Gastroesophageal sphincter (tissue), 4 donors: ENCODE measurements at regions not wholly inside any gene's neighbourhood (a gene's known extent, or its start where the extent isn't known, plus 50 kb on each side); places are given as distances from the start of the nearest gene placed in this dataset.

ENCODE experiments used
- ATAC-seq: fragments of 150-250 bp; one replicate; pipeline ENCODE4 v1.9.1; 2016; ENCODE audit warnings: mild to moderate bottlenecking, moderate library complexity
- H3K27ac ChIP-seq, 4 donors: fragments of 200-600 bp; sonication (generic) in 3 of 4; 1 replicate in 3 of 4; 2 replicates in 1 of 4; pipeline ENCODE4 v1.5.1; 2016 to 2019
- H3K27me3 ChIP-seq: fragments of 200-600 bp; sonication (generic); one replicate; pipeline ENCODE4 v1.5.1; 2019
- H3K36me3 ChIP-seq, 2 donors: fragments of 200-600 bp; sonication (generic); one replicate each; pipeline ENCODE4 v1.5.1; 2019; ENCODE audit warnings: control low read depth in 1 of 2
- H3K4me1 ChIP-seq, 3 donors: fragments of 200-600 bp; sonication (generic); 1 replicate in 2 of 3; 2 replicates in 1 of 3; pipeline ENCODE4 v1.5.1; 2016 to 2019; ENCODE audit warnings: control low read depth in 2 of 3
- H3K4me3 ChIP-seq, 2 donors: fragments of 200-600 bp; sonication (generic); one replicate each; pipeline ENCODE4 v1.5.1; 2019; ENCODE audit warnings: mild to moderate bottlenecking in 1 of 2, moderate library complexity in 1 of 2
- H3K9me3 ChIP-seq, 3 donors: fragments of 200-600 bp; sonication (generic); one replicate each; pipeline ENCODE4 v1.5.1; 2017 to 2019; ENCODE audit warnings: control low read depth in 2 of 3
- EP300 ChIP-seq: sonication (generic); formaldehyde crosslinking; IDR thresholded peaks from one replicate; pipeline ENCODE4 v1.6.1; 2017; ENCODE audit warnings: antibody characterized with exemption, mild to moderate bottlenecking
- POLR2A ChIP-seq, 2 donors: fragments of 450-650 bp; IDR thresholded peaks; one replicate each; pipeline ENCODE4 v1.6.1; 2017; ENCODE audit warnings: antibody characterized with exemption in 2 of 2, mild to moderate bottlenecking in 2 of 2, moderate library complexity in 1 of 2
- POLR2AphosphoS5 ChIP-seq: sonication (generic); formaldehyde crosslinking; IDR thresholded peaks from one replicate; pipeline ENCODE4 v1.6.1; 2017; ENCODE audit warnings: antibody characterized with exemption
- WGBS, 2 donors: methylation state at CpG; one replicate each; pipeline ENCODE4 v1.1.5; 2018; ENCODE audit warnings: low coverage in 1 of 2; 5-methylcytosine and 5-hydroxymethylcytosine counted together
- TF ChIP-seq, protein P1 (sequence below), 4 experiments: fragments of 200-600 bp in 2 of 4; fragments of 450-650 bp in 2 of 4; sonication (generic) in 1 of 4; IDR thresholded peaks; one replicate each; pipeline ENCODE4 v1.5.1; 2017 to 2019; ENCODE audit warnings: antibody characterized with exemption in 4 of 4, mild to moderate bottlenecking in 2 of 4, moderate library complexity in 2 of 4

DNA sequence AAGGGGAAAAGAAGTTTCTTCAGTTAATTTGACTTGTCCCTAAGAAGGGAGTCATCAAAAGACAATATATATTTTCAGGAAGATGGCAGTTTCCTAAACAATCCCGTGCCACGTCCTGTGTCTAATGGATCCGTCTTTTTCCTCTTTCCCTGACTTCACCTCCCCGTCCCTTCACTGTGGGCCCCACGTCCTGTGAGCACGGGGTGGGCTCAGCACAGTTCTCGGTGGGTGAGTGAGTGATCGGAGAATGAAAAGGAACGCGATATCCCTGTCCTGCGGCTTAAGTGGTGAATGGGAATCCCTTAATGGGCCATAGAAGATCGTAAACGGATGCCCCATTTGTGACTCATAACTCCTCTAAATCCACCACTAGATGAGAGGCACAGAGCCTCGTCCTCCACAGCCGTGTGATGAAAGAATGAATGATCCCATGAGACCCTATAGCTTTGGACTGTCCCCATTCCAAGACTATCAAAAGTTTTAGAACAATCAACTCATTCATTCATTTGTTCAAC, 63.5 kb upstream of the PITRM1 start:
- Histone ChIP-seq H3K27ac (no peak overlapping the region), H3K36me3 (no peaks in the 10 kb centered on the region), H3K27me3 (no peaks in the 10 kb centered on the region), H3K9me3 (no peaks in the 10 kb centered on the region), H3K4me1 (peaks cover 0 to 9% (median 0%) of the 10 kb centered on the region in 3 donors), H3K4me3 (no peak overlapping the region)
- no peak for ATAC-seq
- TF ChIP-seq, protein P1, sequence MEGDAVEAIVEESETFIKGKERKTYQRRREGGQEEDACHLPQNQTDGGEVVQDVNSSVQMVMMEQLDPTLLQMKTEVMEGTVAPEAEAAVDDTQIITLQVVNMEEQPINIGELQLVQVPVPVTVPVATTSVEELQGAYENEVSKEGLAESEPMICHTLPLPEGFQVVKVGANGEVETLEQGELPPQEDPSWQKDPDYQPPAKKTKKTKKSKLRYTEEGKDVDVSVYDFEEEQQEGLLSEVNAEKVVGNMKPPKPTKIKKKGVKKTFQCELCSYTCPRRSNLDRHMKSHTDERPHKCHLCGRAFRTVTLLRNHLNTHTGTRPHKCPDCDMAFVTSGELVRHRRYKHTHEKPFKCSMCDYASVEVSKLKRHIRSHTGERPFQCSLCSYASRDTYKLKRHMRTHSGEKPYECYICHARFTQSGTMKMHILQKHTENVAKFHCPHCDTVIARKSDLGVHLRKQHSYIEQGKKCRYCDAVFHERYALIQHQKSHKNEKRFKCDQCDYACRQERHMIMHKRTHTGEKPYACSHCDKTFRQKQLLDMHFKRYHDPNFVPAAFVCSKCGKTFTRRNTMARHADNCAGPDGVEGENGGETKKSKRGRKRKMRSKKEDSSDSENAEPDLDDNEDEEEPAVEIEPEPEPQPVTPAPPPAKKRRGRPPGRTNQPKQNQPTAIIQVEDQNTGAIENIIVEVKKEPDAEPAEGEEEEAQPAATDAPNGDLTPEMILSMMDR (IDR thresholded peaks at IDR 0.05): no peak
- TF ChIP-seq EP300 (no peak), POLR2A (IDR thresholded peaks at IDR 0.05) (no peak), POLR2AphosphoS5 (no peak)
- 92 to 96% methylated on average over 8 to 12 of the region's 15 CpGs for WGBS, 2 donors

DNA sequence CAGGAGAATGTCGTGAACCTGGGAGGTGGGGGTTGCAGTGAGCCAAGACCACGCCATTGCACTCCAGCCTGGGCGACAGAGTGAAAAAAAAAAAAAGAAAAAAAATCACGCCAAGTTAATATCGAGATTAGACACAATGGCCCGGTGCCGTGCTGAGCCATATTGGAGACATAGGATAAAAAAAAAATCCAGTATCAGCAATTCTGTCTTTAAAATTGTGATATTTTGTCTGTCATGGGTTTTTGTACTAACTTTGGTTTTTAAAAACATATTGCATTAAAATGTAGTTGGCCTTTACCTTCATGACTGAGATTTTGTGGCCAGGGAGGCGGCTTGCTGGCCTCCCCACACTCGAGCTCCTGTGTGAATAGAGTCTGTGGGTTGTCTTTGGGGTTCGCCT, 62.8 kb upstream of the PITRM1 start:
- TF ChIP-seq, protein P1 (IDR thresholded peaks at IDR 0.05): no peak
- 87 to 93% methylated on average over 7 to 10 of the region's 10 CpGs for WGBS, 2 donors
- Histone ChIP-seq H3K9me3 (no peaks in the 10 kb centered on the region), H3K36me3 (no peaks in the 10 kb centered on the region), H3K27ac (no peak overlapping the region), H3K27me3 (no peaks in the 10 kb centered on the region), H3K4me1 (peaks cover 0 to 9% (median 0%) of the 10 kb centered on the region in 3 donors), H3K4me3 (no peak overlapping the region)
- no peak for ATAC-seq

DNA sequence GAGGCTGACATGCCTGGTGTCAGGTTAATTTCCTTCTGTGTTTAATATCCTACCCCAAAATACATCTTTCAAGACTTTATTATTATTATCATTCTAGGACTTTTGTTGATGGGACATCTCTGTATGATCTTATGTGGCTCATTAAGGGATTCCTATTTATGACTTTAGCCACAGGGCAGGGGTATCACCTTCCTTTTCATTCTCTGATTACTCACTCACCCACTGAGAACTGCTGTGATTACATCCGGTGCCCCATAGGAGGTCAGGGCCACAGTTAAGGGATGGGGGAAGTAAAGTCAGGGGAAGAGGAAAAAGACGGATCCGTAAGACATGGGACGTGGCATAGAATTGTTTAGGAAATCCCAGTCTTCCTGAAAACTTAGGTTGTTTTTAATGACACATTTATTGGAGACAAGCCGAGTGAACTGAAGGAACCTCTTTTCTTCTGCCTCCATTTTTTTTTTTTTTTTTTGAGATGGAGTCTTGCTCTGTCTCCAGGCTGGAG, 61.0 kb upstream of the PITRM1 start:
- Histone ChIP-seq H3K27me3 (no peaks in the 10 kb centered on the region), H3K4me3 (no peak overlapping the region), H3K27ac (no peak overlapping the region), H3K9me3 (no peaks in the 10 kb centered on the region), H3K36me3 (no peaks in the 10 kb centered on the region), H3K4me1 (no peaks in the 10 kb centered on the region)
- 81 to 85% methylated on average over 5 of the region's 5 CpGs for WGBS, 2 donors
- ATAC-seq: no peak
- TF ChIP-seq POLR2A (IDR thresholded peaks at IDR 0.05) (no peak), POLR2AphosphoS5 (no peak), EP300 (no peak)
- TF ChIP-seq, protein P1 (IDR thresholded peaks at IDR 0.05): no peak

DNA sequence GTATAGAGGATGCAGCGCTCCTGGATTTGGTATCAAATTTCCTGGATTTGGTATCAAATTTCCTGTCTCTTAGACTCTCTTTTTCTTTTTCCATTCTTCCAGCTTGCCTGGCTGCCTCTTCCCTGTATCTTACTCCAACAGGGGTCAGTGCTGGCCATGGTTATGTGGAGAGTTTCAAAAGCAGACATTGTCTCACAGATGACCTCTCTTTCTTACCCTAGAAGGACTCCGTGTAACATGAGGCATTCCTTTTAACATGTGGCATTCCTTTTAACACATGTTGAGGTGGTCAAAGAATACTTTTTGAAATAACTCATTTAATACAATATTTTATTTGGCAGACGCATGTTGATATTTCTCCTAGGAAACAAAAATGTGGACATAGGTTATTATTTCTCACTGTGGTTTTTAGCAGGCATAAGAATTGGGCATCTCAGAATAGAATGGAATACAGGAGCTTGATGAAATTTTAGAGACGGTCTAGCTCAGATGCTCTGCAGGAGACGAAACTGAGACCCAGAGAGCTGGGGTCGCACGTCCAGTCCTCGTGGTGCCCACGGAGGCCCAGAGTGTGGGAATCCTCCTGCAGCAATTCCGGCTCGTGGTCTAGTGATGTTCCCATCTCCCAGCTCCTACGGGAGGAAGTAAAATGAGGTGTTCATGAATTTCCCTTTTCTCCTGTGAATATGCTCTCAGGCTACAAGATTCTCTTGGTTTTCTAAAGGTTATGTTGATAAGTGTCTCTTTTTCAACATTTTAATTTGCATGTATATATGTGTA, 59.6 kb upstream of the PITRM1 start:
- TF ChIP-seq POLR2A (IDR thresholded peaks at IDR 0.05) (no peak), EP300 (no peak), POLR2AphosphoS5 (no peak)
- TF ChIP-seq, protein P1 (IDR thresholded peaks at IDR 0.05): no peak
- H3K27me3 ChIP-seq: no peaks in the 10 kb centered on the region
- H3K4me1 ChIP-seq: peaks cover 0 to 10% (median 0%) of the 10 kb centered on the region in 3 donors
- no peak overlapping the region for H3K4me3 ChIP-seq
- 89 to 92% methylated on average over 12 of the region's 12 CpGs for WGBS, 2 donors
- no peak overlapping the region for H3K27ac ChIP-seq
- ATAC-seq: no peak
- H3K36me3 ChIP-seq: no peaks in the 10 kb centered on the region
- H3K9me3 ChIP-seq: no peaks in the 10 kb centered on the region

DNA sequence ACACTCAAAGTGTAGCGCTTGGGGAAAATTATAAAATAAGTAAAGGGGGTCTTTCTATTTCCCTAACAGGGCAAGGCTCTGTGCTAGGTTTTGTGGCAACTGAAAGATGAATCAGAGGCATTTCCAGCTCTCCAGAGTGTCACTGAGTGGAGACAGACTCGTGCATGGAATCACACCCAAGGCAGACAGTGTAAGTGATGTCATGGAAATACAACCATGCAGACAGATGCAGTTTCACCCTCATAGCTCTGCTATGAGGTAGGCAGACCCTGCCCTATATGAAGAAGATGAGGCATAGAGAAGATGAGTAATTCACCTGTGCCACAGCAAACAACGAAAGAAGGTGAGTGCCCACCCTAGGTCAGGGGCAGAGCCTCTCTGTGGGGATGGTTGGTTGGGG, 57.2 kb upstream of the PITRM1 start:
- TF ChIP-seq POLR2A (IDR thresholded peaks at IDR 0.05) (no peak), POLR2AphosphoS5 (no peak), EP300 (no peak)
- TF ChIP-seq, protein P1 (IDR thresholded peaks at IDR 0.05): no peak
- H3K9me3 ChIP-seq: no peaks in the 10 kb centered on the region
- no peak overlapping the region for H3K27ac ChIP-seq
- no peaks in the 10 kb centered on the region for H3K36me3 ChIP-seq
- 44 to 74% methylated on average over 2 to 3 of the region's 3 CpGs for WGBS, 2 donors
- no peak overlapping the region for H3K4me3 ChIP-seq
- no peaks in the 10 kb centered on the region for H3K27me3 ChIP-seq
- H3K4me1 ChIP-seq: peaks cover 0 to 17% (median 3%) of the 10 kb centered on the region in 3 donors
- ATAC-seq: no peak
